CD4-positive, alpha-beta T cell treated with Interleukin-21 for 1 hour (primary cell): ENCODE measurements at regions not wholly inside any gene's neighbourhood (a gene's known extent, or its start where the extent isn't known, plus 50 kb on each side); places are given as distances from the start of the nearest gene placed in this dataset.
"Not testable (repeated sequence)": the region's sequence is repeated elsewhere in the genome, so short reads cannot be mapped to it uniquely, and the experiment has no call there.

ENCODE experiments used
- DNase-seq: peaks from one replicate; pipeline ENCODE4 v3.0.0-alpha.2; 2020

- no peak for DNase-seq
These were observed 172.0 kb downstream of the MC4R start for GRCh38 chr18:60200558-60200957.

- DNase-seq, result no peak
These were observed 173.1 kb downstream of the MC4R start for GRCh38 chr18:60199505-60199904.

- DNase-seq, result no peak
These were observed 174.7 kb downstream of the MC4R start for GRCh38 chr18:60197671-60198462.

GRCh38 chr18:60196836-60197606 lies 175.6 kb downstream of the MC4R start:
- DNase-seq, result no peak

GRCh38 chr18:60193780-60194179 lies 178.8 kb downstream of the MC4R start:
- no peak for DNase-seq

- no peak for DNase-seq
These were observed 180.6 kb downstream of the MC4R start for GRCh38 chr18:60191926-60192325.

- DNase-seq, result no peak
These were observed 182.7 kb downstream of the MC4R start for GRCh38 chr18:60189856-60190255.

GRCh38 chr18:60188958-60189357 lies 183.6 kb downstream of the MC4R start:
- DNase-seq, result no peak

- DNase-seq, result no peak
These were observed 190.4 kb downstream of the MC4R start for GRCh38 chr18:60182223-60182622.

- DNase-seq, result no peak
These were observed 191.9 kb downstream of the MC4R start for GRCh38 chr18:60180671-60181070.

GRCh38 chr18:60178224-60178623 lies 194.4 kb downstream of the MC4R start:
- not testable (repeated sequence) for DNase-seq

GRCh38 chr18:60176259-60176658 lies 196.3 kb downstream of the MC4R start:
- DNase-seq, result no peak

- no peak for DNase-seq
These were observed 197.7 kb downstream of the MC4R start for GRCh38 chr18:60174832-60175231.

GRCh38 chr18:60172030-60172429 lies 200.5 kb downstream of the MC4R start:
- DNase-seq, result no peak

GRCh38 chr18:60163622-60164021 lies 209.0 kb downstream of the MC4R start:
- DNase-seq, result no peak

- DNase-seq, result no peak
These were observed 210.2 kb downstream of the MC4R start for GRCh38 chr18:60162388-60162787.

GRCh38 chr18:60157810-60158209 lies 214.8 kb downstream of the MC4R start:
- DNase-seq, result no peak

- no peak for DNase-seq
These were observed 219.2 kb downstream of the MC4R start for GRCh38 chr18:60153376-60153775.

- no peak for DNase-seq
These were observed 223.3 kb downstream of the MC4R start for GRCh38 chr18:60149316-60149715.

GRCh38 chr18:60147323-60147722 lies 225.3 kb downstream of the MC4R start:
- no peak for DNase-seq

GRCh38 chr18:60146220-60146960 lies 226.2 kb downstream of the MC4R start:
- DNase-seq, result no peak

- no peak for DNase-seq
These were observed 226.8 kb downstream of the MC4R start for GRCh38 chr18:60145776-60146175.

- DNase-seq, result no peak
These were observed 235.0 kb downstream of the PMAIP1 start for GRCh38 chr18:60134806-60135205.

- no peak for DNase-seq
These were observed 230.5 kb downstream of the PMAIP1 start for GRCh38 chr18:60130284-60130683.
